A673 (cell line): ENCODE measurements at regions not wholly inside any gene's neighbourhood (a gene's known extent, or its start where the extent isn't known, plus 50 kb on each side); places are given as distances from the start of the nearest gene placed in this dataset.
"Not testable (repeated sequence)": the region's sequence is repeated elsewhere in the genome, so short reads cannot be mapped to it uniquely, and the experiment has no call there.

ENCODE experiments used
- BruUV-seq: library from RNA; stranded (reverse); fragments of 400-500 nt; replicated peaks from 2 replicates; lab custom pipeline; 2021; lab: Mats Ljungman, UMichigan
- CTCF ChIA-PET: fragments of 300-600 bp; sonication (Branson Sonifier 250); formaldehyde crosslinking; loops from one replicate; lab custom pipeline; 2022; ENCODE audit warnings: antibody characterized with exemption; lab: Charles Lee
- POLR2A ChIA-PET: fragments of 300-600 bp; sonication (Branson Sonifier 250); formaldehyde crosslinking; loops from one replicate; lab custom pipeline; 2022; ENCODE audit warnings: antibody characterized with exemption; ENCODE audit not compliant: low non-redundant PET; lab: Charles Lee
- DNase-seq: peaks from one replicate; pipeline ENCODE4 v3.0.0-alpha.2; 2015; ENCODE audit warnings: low spot score
- H3K27ac ChIP-seq: fragments of 200-600 bp; sonication (generic); 2 replicates; pipeline ENCODE4 v1.5.1; 2016; ENCODE audit warnings: mixed run types, low read depth, mild to moderate bottlenecking, mixed read lengths, antibody characterized with exemption, low read length; ENCODE audit not compliant: poor library complexity, severe bottlenecking
- H3K27me3 ChIP-seq: fragments of 200-600 bp; sonication (generic); replicated peaks from 2 replicates; pipeline ENCODE4 v1.6.1; 2017; ENCODE audit warnings: mixed run types, low read depth, mild to moderate bottlenecking, mixed read lengths, antibody characterized with exemption, low read length; ENCODE audit not compliant: insufficient read depth, poor library complexity
- H3K36me3 ChIP-seq: fragments of 200-600 bp; sonication (generic); 2 replicates; pipeline ENCODE4 v1.6.1; 2016; ENCODE audit warnings: mixed run types, mild to moderate bottlenecking, mixed read lengths, antibody characterized with exemption, low read length; ENCODE audit not compliant: insufficient read depth, poor library complexity, severe bottlenecking
- H3K4me1 ChIP-seq: fragments of 200-600 bp; sonication (generic); 2 replicates; pipeline ENCODE4 v1.6.1; 2017; ENCODE audit warnings: mixed run types, mild to moderate bottlenecking, mixed read lengths, antibody characterized with exemption, low read length; ENCODE audit not compliant: insufficient read depth, poor library complexity, severe bottlenecking
- H3K4me3 ChIP-seq: fragments of 200-600 bp; sonication (generic); 2 replicates; pipeline ENCODE4 v1.5.1; 2016; ENCODE audit warnings: low read depth, mixed run types, mild to moderate bottlenecking, mixed read lengths, low read length; ENCODE audit not compliant: poor library complexity, severe bottlenecking
- H3K9me3 ChIP-seq: fragments of 200-600 bp; sonication (generic); 2 replicates; pipeline ENCODE4 v1.6.1; 2016; ENCODE audit warnings: mixed run types, low read depth, mild to moderate bottlenecking, mixed read lengths, antibody characterized with exemption, low read length; ENCODE audit not compliant: poor library complexity, severe bottlenecking
- CTCF ChIP-seq: fragments of 300-800, 200-600 bp; sonication (generic); conservative IDR thresholded peaks from 2 replicates; pipeline ENCODE4 v1.5.1; 2017; ENCODE audit warnings: low read depth, mild to moderate bottlenecking, antibody characterized with exemption, low read length, moderate library complexity, mixed read lengths
- EZH2 ChIP-seq: fragments of 200-600 bp; sonication (generic); IDR thresholded peaks from 2 replicates; pipeline ENCODE4 v1.6.1; 2017; ENCODE audit warnings: borderline replicate concordance, low read depth, mild to moderate bottlenecking, mixed read lengths, antibody characterized with exemption, low read length; ENCODE audit not compliant: poor library complexity, severe bottlenecking
- intact Hi-C: fragments of 100-400 bp; cut with micrococcal nuclease; formaldehyde crosslinking; loops from one replicate; pipeline ENCODE4 v1.10.0; 2022; ENCODE audit not compliant: unreplicated experiment

GRCh38 chr1:55301912-55302311 is 86.7 kb upstream of the USP24 start:
- intact Hi-C loops, result no loop called here
- TF ChIP-seq EZH2, result no peak
- TF ChIP-seq CTCF, result no peak
- POLR2A ChIA-PET, result no interaction called here
- H3K4me1 ChIP-seq, result no peaks in the 10 kb centered on the region
- CTCF ChIA-PET, result interaction anchor here (0.9 kb wide), 1 partner anchor 1276 kb away, joined by 4 read pairs; no protein-coding TSS in a partner anchor
- peaks cover 4% of the 10 kb centered on the region for H3K27me3 ChIP-seq
- H3K36me3 ChIP-seq, result no peaks in the 10 kb centered on the region
- H3K9me3 ChIP-seq, result no peaks in the 10 kb centered on the region
- no TSS peak for BruUV-seq
- no peak for DNase-seq
- no peak overlapping the region for H3K27ac ChIP-seq
- no peak overlapping the region for H3K4me3 ChIP-seq

- no peaks in the 10 kb centered on the region for H3K9me3 ChIP-seq
- intact Hi-C loops, result no loop called here
- ChIA-PET CTCF (no interaction called here), POLR2A (no interaction called here)
- H3K27me3 ChIP-seq, result no peaks in the 10 kb centered on the region
- no TSS peak for BruUV-seq
- H3K4me3 ChIP-seq, result no peak overlapping the region
- no peak for DNase-seq
- H3K36me3 ChIP-seq, result no peaks in the 10 kb centered on the region
- no peaks in the 10 kb centered on the region for H3K4me1 ChIP-seq
- TF ChIP-seq EZH2, result no peak
- TF ChIP-seq CTCF, result no peak
- H3K27ac ChIP-seq, result no peak overlapping the region
These were observed 85.8 kb upstream of the USP24 start for GRCh38 chr1:55300975-55301374.

- H3K9me3 ChIP-seq, result no peaks in the 10 kb centered on the region
- no peak overlapping the region for H3K4me3 ChIP-seq
- TF ChIP-seq EZH2 (no peak), CTCF (no peak)
- BruUV-seq, result no TSS peak
- CTCF ChIA-PET, result no interaction called here
- DNase-seq, result no peak
- no peaks in the 10 kb centered on the region for H3K4me1 ChIP-seq
- no peaks in the 10 kb centered on the region for H3K27me3 ChIP-seq
- no peaks in the 10 kb centered on the region for H3K36me3 ChIP-seq
- POLR2A ChIA-PET, result no interaction called here
- H3K27ac ChIP-seq, result no peak overlapping the region
- intact Hi-C loops, result no loop called here
These were observed 83.2 kb upstream of the USP24 start for GRCh38 chr1:55298167-55298894.

GRCh38 chr1:55296247-55296646 is 81.1 kb upstream of the USP24 start:
- intact Hi-C loops, H3K4me3 ChIP-seq, H3K4me1 ChIP-seq, DNase-seq, H3K9me3 ChIP-seq, CTCF ChIA-PET, POLR2A ChIA-PET, H3K36me3 ChIP-seq, BruUV-seq, H3K27ac ChIP-seq, H3K27me3 ChIP-seq: not testable (repeated sequence)
